PC-9 (cell line): ENCODE measurements at regions not wholly inside any gene's neighbourhood (a gene's known extent, or its start where the extent isn't known, plus 50 kb on each side); places are given as distances from the start of the nearest gene placed in this dataset.
A peak's percentile ranks its signal among the peaks of the same experiment; 100 is the strongest.

ENCODE experiments used
- BruUV-seq: library from RNA; stranded (reverse); fragments of 400-500 nt; replicated peaks from 2 replicates; lab custom pipeline; 2021; lab: Mats Ljungman, UMichigan
- CTCF ChIA-PET: fragments of 300-600 bp; sonication (Branson Sonifier 250); formaldehyde crosslinking; loops from one replicate; lab custom pipeline; 2022; ENCODE audit warnings: antibody characterized with exemption; lab: Charles Lee
- POLR2A ChIA-PET: fragments of 300-600 bp; sonication (Branson Sonifier 250); formaldehyde crosslinking; loops from one replicate; lab custom pipeline; 2022; ENCODE audit warnings: antibody characterized with exemption; ENCODE audit not compliant: unreplicated experiment; lab: Charles Lee
- DNase-seq, 2 experiments: peaks; one replicate each; pipeline versions ENCODE4 v3.0.0 to v3.0.0-alpha.2; 2015 to 2022; ENCODE audit warnings: mixed read lengths in 1 of 2
- H2AFZ ChIP-seq: fragments of 200-600 bp; sonication (generic); 2 replicates; pipeline ENCODE4 v1.8.1; 2017; ENCODE audit warnings: antibody characterized with exemption
- H3F3A ChIP-seq: fragments of 200-600 bp; sonication (generic); 2 replicates; pipeline ENCODE4 v1.8.1; 2017; ENCODE audit warnings: antibody characterized with exemption, mild to moderate bottlenecking, low read depth; ENCODE audit not compliant: insufficient read depth
- H3K27ac ChIP-seq: fragments of 200-600 bp; sonication (generic); 2 replicates; pipeline ENCODE4 v1.6.1; 2016; ENCODE audit warnings: mixed run types
- H3K27me3 ChIP-seq: fragments of 200-600 bp; sonication (generic); 2 replicates; pipeline ENCODE4 v1.6.1; 2016; ENCODE audit warnings: low read depth, mixed run types; ENCODE audit not compliant: insufficient read depth
- H3K36me3 ChIP-seq: fragments of 200-600 bp; sonication (generic); 2 replicates; pipeline ENCODE4 v1.6.1; 2016; ENCODE audit warnings: low read depth, mixed run types
- H3K4me1 ChIP-seq: fragments of 200-600 bp; sonication (generic); replicated peaks from 2 replicates; pipeline ENCODE4 v1.6.1; 2016; ENCODE audit warnings: mixed run types; ENCODE audit not compliant: insufficient read depth
- H3K4me2 ChIP-seq: fragments of 200-600 bp; sonication (generic); 2 replicates; pipeline ENCODE4 v1.6.1; 2017; ENCODE audit warnings: mixed run types
- H3K4me3 ChIP-seq: fragments of 200-600 bp; sonication (generic); 2 replicates; pipeline ENCODE4 v1.6.1; 2016; ENCODE audit warnings: mixed run types
- H3K79me2 ChIP-seq: fragments of 200-600 bp; sonication (generic); 2 replicates; pipeline ENCODE4 v1.6.1; 2017; ENCODE audit warnings: low read depth, mixed run types
- H3K9me2 ChIP-seq: fragments of 200-600 bp; sonication (generic); 2 replicates; pipeline ENCODE4 v1.8.1; 2017; ENCODE audit warnings: mild to moderate bottlenecking; ENCODE audit not compliant: insufficient read depth
- H3K9me3 ChIP-seq: fragments of 200-600 bp; sonication (generic); 2 replicates; pipeline ENCODE4 v1.8.1; 2016; ENCODE audit warnings: low read depth; ENCODE audit not compliant: insufficient read depth
- H4K20me1 ChIP-seq: fragments of 200-600 bp; sonication (generic); 2 replicates; pipeline ENCODE4 v1.8.1; 2017; ENCODE audit not compliant: insufficient read depth
- CTCF ChIP-seq: fragments of 200-600 bp; sonication (generic); conservative IDR thresholded peaks from 2 replicates; pipeline ENCODE4 v1.6.1; 2017; ENCODE audit warnings: mixed run types, antibody characterized with exemption, mild to moderate bottlenecking, moderate library complexity
- EZH2 ChIP-seq: fragments of 200-600 bp; sonication (generic); IDR thresholded peaks from 2 replicates; pipeline ENCODE4 v1.8.0; 2017; ENCODE audit warnings: antibody characterized with exemption, low read depth
- intact Hi-C: fragments of 100-400 bp; cut with micrococcal nuclease; formaldehyde crosslinking; loops from one replicate; pipeline ENCODE4 v1.10.0; 2022; ENCODE audit not compliant: unreplicated experiment

- intact Hi-C loops, result no loop called here
These were observed 67.2 kb downstream of the MCFD2 start for GRCh38 chr2:46848447-46848846.

GRCh38 chr2:46847726-46848412 lies 67.7 kb downstream of the MCFD2 start:
- no peaks in the 10 kb centered on the region for H3K27me3 ChIP-seq
- H3K4me1 ChIP-seq, result peaks cover 55% of the 10 kb centered on the region
- H4K20me1 ChIP-seq, result no peaks in the 10 kb centered on the region
- no peak overlapping the region for H3K27ac ChIP-seq
- peak overlapping the region; percentile 17; the same call in 1 of the 2 replicates for H3K4me2 ChIP-seq
- ChIA-PET CTCF (interaction anchor here (0.8 kb wide), 1 partner anchor 196 kb away, joined by 3 read pairs; no protein-coding TSS in a partner anchor), POLR2A (no interaction called here)
- no peaks in the 10 kb centered on the region for H3K79me2 ChIP-seq
- BruUV-seq, result no TSS peak
- H3F3A ChIP-seq, result peaks cover 13% of the 10 kb centered on the region; the same call in 1 of the 2 replicates
- intact Hi-C loops, result no loop called here
- no peaks in the 10 kb centered on the region; the same call in 1 of the 2 replicates for H3K9me3 ChIP-seq
- no peak overlapping the region for H2AFZ ChIP-seq
- H3K4me3 ChIP-seq, result no peak overlapping the region
- TF ChIP-seq EZH2 (no peak), CTCF (no peak)
- peak in 1 of 2 experiments; percentile 43 for DNase-seq
- no peaks in the 10 kb centered on the region for H3K9me2 ChIP-seq
- H3K36me3 ChIP-seq, result no peaks in the 10 kb centered on the region

More at GRCh38 chr2:46848447-46848846, 67.2 kb downstream of the MCFD2 start:
- Histone ChIP-seq H4K20me1 (no peaks in the 10 kb centered on the region), H3F3A (peaks cover 13% of the 10 kb centered on the region; the same call in 1 of the 2 replicates), H2AFZ (no peak overlapping the region), H3K4me2 (no peak overlapping the region), H3K4me1 (peaks cover 59% of the 10 kb centered on the region), H3K27ac (no peak overlapping the region), H3K9me3 (no peaks in the 10 kb centered on the region; the same call in 1 of the 2 replicates), H3K79me2 (no peaks in the 10 kb centered on the region), H3K9me2 (no peaks in the 10 kb centered on the region), H3K4me3 (no peak overlapping the region), H3K36me3 (no peaks in the 10 kb centered on the region), H3K27me3 (no peaks in the 10 kb centered on the region)
- TF ChIP-seq CTCF (no peak), EZH2 (no peak)
- ChIA-PET POLR2A (interaction anchor here (0.7 kb wide), 1 partner anchor 115 kb away, joined by 3 read pairs; no protein-coding TSS in a partner anchor), CTCF (interaction anchor here (0.5 kb wide), 1 partner anchor 100 kb away, joined by 3 read pairs; no protein-coding TSS in a partner anchor)
- no peak for DNase-seq
- no TSS peak for BruUV-seq

GRCh38 chr2:46847185-46847710 lies 68.4 kb downstream of the MCFD2 start:
- BruUV-seq, result no TSS peak
- H3K4me3 ChIP-seq, result no peak overlapping the region
- no peak for TF ChIP-seq CTCF
- TF ChIP-seq EZH2, result no peak
- peaks cover 49% of the 10 kb centered on the region for H3K4me1 ChIP-seq
- ChIA-PET CTCF (interaction anchor here (0.8 kb wide), 1 partner anchor 196 kb away, joined by 3 read pairs; no protein-coding TSS in a partner anchor), POLR2A (no interaction called here)
- H3K79me2 ChIP-seq, result no peaks in the 10 kb centered on the region
- H3K9me3 ChIP-seq, result no peaks in the 10 kb centered on the region
- no peak overlapping the region for H2AFZ ChIP-seq
- intact Hi-C loops, result no loop called here
- H3K27me3 ChIP-seq, result no peaks in the 10 kb centered on the region
- no peaks in the 10 kb centered on the region for H3K36me3 ChIP-seq
- H3F3A ChIP-seq, result peaks cover 13% of the 10 kb centered on the region; the same call in 1 of the 2 replicates
- DNase-seq, result peak; percentile 77 to 97
- peak overlapping the region; percentile 17 for H3K4me2 ChIP-seq
- no peak overlapping the region for H3K27ac ChIP-seq
- H3K9me2 ChIP-seq, result no peaks in the 10 kb centered on the region
- no peaks in the 10 kb centered on the region for H4K20me1 ChIP-seq
